ENCODE measurements at regions not wholly inside any gene's neighbourhood (a gene's known extent, or its start where the extent isn't known, plus 50 kb on each side); places are given as distances from the start of the nearest gene placed in this dataset.

DNA sequence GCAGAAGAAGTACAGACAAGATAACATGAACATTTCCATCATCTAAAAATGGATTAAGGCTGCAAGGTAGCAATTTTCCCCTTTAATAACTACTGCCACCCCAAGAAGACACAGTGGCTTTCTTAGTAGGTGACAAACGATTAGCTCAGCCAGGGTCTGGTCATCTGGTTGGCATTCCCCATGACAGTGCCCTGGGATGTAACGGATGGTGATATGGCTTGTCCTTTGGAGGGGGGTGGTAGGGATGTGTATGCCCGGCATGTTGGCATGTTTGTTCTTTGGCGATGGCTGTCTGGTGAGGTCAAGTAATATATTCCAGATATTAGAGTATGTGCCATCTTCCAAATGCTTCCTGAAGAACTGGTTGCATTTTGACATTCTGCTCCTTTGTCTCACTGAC is 135.6 kb upstream of the ZNF536 start:
- no peaks in the 10 kb centered on the region for H3K9me3 ChIP-seq (ENCODE audit: control insufficient read depth in 4 of 4, low read length in 3 of 4)
- no peaks in the 10 kb centered on the region for H3K4me1 ChIP-seq (ENCODE audit: control insufficient read depth in 4 of 4, insufficient read depth in 4 of 4, low read length in 3 of 4)
- H3K4me3 ChIP-seq (ENCODE audit: low read depth in 1 of 3, low read length in 3 of 3) = no peak overlapping the region
- TF ChIP-seq RXRA (IDR thresholded peaks at IDR 0.05) = no peak
- no peak for TF ChIP-seq TAF1 (conservative IDR thresholded peaks at IDR 0.05)
- no peak for TF ChIP-seq ZBTB33 (IDR thresholded peaks at IDR 0.05)
- TF ChIP-seq HNF4G (IDR thresholded peaks at IDR 0.05) = no peak
- H3K27ac ChIP-seq (ENCODE audit: low read depth in 1 of 2, low read length in 2 of 2) = no peak overlapping the region
- no peaks in the 10 kb centered on the region for H3K36me3 ChIP-seq (ENCODE audit: control insufficient read depth in 4 of 4, insufficient read depth in 3 of 4, low read depth in 1 of 4, low read length in 3 of 4)
- no peak overlapping the region for H3K9ac ChIP-seq (ENCODE audit: low read depth in 1 of 2, low read length in 2 of 2)
- WGBS = 66% methylated on average over 4 of the region's 4 CpGs
- peaks cover 4 to 13% (median 7%) of the 10 kb centered on the region in 4 donors for H3K27me3 ChIP-seq (ENCODE audit: control insufficient read depth in 4 of 4, insufficient read depth in 4 of 4, low read length in 3 of 4)
- no peak for DNase-seq (ENCODE audit: low spot score)

DNA sequence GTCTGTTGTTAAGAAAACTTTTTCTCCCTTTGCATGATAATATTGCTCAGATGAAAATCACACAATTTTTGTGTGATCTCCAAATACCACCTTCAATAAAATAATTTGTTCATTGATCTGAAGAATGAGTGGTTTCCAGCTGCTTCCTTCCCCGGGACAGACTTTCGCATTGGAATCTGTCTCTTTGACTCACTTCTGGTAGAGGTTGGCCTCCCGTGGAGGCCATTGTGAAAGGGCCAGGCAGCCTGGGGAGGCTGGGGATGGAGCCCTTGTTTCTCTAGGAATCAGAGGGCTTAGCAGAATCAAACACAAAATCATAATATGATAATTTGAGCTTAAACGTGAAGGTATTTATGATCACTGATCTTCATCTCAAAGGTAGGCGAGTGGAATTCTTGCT is 135.0 kb upstream of the ZNF536 start:
- Histone ChIP-seq H3K4me3 (ENCODE audit: low read depth in 1 of 3, low read length in 3 of 3) (no peak overlapping the region), H3K36me3 (ENCODE audit: control insufficient read depth in 4 of 4, insufficient read depth in 3 of 4, low read depth in 1 of 4, low read length in 3 of 4) (no peaks in the 10 kb centered on the region), H3K27ac (ENCODE audit: low read depth in 1 of 2, low read length in 2 of 2) (no peak overlapping the region), H3K4me1 (ENCODE audit: control insufficient read depth in 4 of 4, insufficient read depth in 4 of 4, low read length in 3 of 4) (no peaks in the 10 kb centered on the region), H3K9me3 (ENCODE audit: control insufficient read depth in 4 of 4, low read length in 3 of 4) (no peaks in the 10 kb centered on the region), H3K9ac (ENCODE audit: low read depth in 1 of 2, low read length in 2 of 2) (no peak overlapping the region), H3K27me3 (ENCODE audit: control insufficient read depth in 4 of 4, insufficient read depth in 4 of 4, low read length in 3 of 4) (peaks cover 4 to 13% (median 7%) of the 10 kb centered on the region in 4 donors)
- WGBS = 65% methylated on average over 5 of the region's 5 CpGs
- DNase-seq (ENCODE audit: low spot score) = no peak
- no peak for TF ChIP-seq JUND (IDR thresholded peaks at IDR 0.05)
- TF ChIP-seq EGR1 (IDR thresholded peaks at IDR 0.05; ENCODE audit: low read depth in 2 of 2) = no peak
- TF ChIP-seq ZBTB33 (IDR thresholded peaks at IDR 0.05) = no peak
- no peak for TF ChIP-seq NR2F2 (IDR thresholded peaks at IDR 0.05)
- TF ChIP-seq, protein P1, sequence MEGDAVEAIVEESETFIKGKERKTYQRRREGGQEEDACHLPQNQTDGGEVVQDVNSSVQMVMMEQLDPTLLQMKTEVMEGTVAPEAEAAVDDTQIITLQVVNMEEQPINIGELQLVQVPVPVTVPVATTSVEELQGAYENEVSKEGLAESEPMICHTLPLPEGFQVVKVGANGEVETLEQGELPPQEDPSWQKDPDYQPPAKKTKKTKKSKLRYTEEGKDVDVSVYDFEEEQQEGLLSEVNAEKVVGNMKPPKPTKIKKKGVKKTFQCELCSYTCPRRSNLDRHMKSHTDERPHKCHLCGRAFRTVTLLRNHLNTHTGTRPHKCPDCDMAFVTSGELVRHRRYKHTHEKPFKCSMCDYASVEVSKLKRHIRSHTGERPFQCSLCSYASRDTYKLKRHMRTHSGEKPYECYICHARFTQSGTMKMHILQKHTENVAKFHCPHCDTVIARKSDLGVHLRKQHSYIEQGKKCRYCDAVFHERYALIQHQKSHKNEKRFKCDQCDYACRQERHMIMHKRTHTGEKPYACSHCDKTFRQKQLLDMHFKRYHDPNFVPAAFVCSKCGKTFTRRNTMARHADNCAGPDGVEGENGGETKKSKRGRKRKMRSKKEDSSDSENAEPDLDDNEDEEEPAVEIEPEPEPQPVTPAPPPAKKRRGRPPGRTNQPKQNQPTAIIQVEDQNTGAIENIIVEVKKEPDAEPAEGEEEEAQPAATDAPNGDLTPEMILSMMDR (IDR thresholded peaks at IDR 0.05; ENCODE audit: low read depth, low read length, missing input control) = no peak
- no peak for TF ChIP-seq SP1 (IDR thresholded peaks at IDR 0.05)
- no peak for TF ChIP-seq GABPA (IDR thresholded peaks at IDR 0.05 in 1 of 2, conservative IDR thresholded peaks at IDR 0.05 in 1 of 2)
- no peak for TF ChIP-seq REST (IDR thresholded peaks at IDR 0.05)
- no peak for TF ChIP-seq RXRA (IDR thresholded peaks at IDR 0.05)
- TF ChIP-seq YY1 (IDR thresholded peaks at IDR 0.05) = no peak
- no peak for TF ChIP-seq FOXA2 (IDR thresholded peaks at IDR 0.05)
- no peak for TF ChIP-seq MAX (IDR thresholded peaks at IDR 0.05)
- TF ChIP-seq, protein P2, sequence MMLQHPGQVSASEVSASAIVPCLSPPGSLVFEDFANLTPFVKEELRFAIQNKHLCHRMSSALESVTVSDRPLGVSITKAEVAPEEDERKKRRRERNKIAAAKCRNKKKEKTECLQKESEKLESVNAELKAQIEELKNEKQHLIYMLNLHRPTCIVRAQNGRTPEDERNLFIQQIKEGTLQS (IDR thresholded peaks at IDR 0.05) = no peak
- no peak for TF ChIP-seq HNF4G (IDR thresholded peaks at IDR 0.05)
- TF ChIP-seq FOXA1 (IDR thresholded peaks at IDR 0.05) = no peak
- no peak for TF ChIP-seq TAF1 (conservative IDR thresholded peaks at IDR 0.05)

All from liver (tissue), 8 donors.